ENCODE measurements at regions not wholly inside any gene's neighbourhood (a gene's known extent, or its start where the extent isn't known, plus 50 kb on each side); places are given as distances from the start of the nearest gene placed in this dataset.

GRCh38 chr7:46068159-46068558 is 147.1 kb upstream of the IGFBP3 start:
- TF ChIP-seq POLR2AphosphoS5 (IDR thresholded peaks at IDR 0.05; ENCODE audit: borderline replicate concordance, low read depth, low read length) (no peak), EZH2 (IDR thresholded peaks at IDR 0.05) (no peak)

All from SK-N-MC (cell line).